ENCODE measurements at regions not wholly inside any gene's neighbourhood (a gene's known extent, or its start where the extent isn't known, plus 50 kb on each side); places are given as distances from the start of the nearest gene placed in this dataset.

DNA sequence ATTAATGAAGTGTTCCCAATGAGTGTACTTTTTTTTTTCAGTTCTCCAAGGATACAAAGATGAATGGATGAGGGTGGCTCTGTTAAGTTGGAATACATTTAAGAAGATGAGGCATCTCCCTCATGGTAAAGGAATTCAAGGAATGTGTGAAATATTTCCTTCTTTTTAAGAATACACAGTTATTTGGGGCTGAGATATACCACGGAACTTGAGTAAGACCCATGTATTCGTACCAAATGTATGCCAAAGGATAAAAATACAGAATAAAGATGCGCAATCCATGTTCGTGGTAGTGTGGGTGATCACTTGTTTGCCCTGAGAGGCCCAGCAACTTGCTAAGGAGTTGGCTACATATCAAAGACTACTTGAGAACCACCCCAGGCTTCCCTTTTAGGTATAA, 164.2 kb upstream of the TCF21 start (continued):
- TF ChIP-seq FOXP4 (CRISPR knock-in tag; IDR thresholded peaks at IDR 0.05) (no peak), ELF4 (CRISPR knock-in tag; IDR thresholded peaks at IDR 0.05; ENCODE audit: low read depth) (no peak), OVOL2 (CRISPR knock-in tag; IDR thresholded peaks at IDR 0.05; ENCODE audit: borderline replicate concordance) (no peak), NFYB (CRISPR knock-in tag; conservative IDR thresholded peaks at IDR 0.05; ENCODE audit: low read depth) (no peak), SP1 (CRISPR knock-in tag; conservative IDR thresholded peaks at IDR 0.05) (no peak), E2F4 (CRISPR knock-in tag; IDR thresholded peaks at IDR 0.05; ENCODE audit: borderline replicate concordance, low read depth) (no peak), IRF1 (CRISPR knock-in tag; IDR thresholded peaks at IDR 0.05) (no peak), PRRX2 (CRISPR knock-in tag; IDR thresholded peaks at IDR 0.05) (no peak), MYBL2 (CRISPR knock-in tag; IDR thresholded peaks at IDR 0.05) (no peak), CBFB (CRISPR knock-in tag; IDR thresholded peaks at IDR 0.05; ENCODE audit: low read depth) (no peak), CREM (CRISPR knock-in tag; IDR thresholded peaks at IDR 0.05) (no peak), JAZF1 (CRISPR knock-in tag; IDR thresholded peaks at IDR 0.05) (no peak)
- TF ChIP-seq, protein P1, sequence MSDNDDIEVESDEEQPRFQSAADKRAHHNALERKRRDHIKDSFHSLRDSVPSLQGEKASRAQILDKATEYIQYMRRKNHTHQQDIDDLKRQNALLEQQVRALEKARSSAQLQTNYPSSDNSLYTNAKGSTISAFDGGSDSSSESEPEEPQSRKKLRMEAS (CRISPR knock-in tag; IDR thresholded peaks at IDR 0.05), result no peak
- TF ChIP-seq, protein P2, sequence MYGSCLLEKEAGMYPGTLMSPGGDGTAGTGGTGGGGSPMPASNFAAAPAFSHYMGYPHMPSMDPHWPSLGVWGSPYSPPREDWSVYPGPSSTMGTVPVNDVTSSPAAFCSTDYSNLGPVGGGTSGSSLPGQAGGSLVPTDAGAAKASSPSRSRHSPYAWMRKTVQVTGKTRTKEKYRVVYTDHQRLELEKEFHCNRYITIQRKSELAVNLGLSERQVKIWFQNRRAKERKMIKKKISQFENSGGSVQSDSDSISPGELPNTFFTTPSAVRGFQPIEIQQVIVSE (CRISPR knock-in tag; IDR thresholded peaks at IDR 0.05; ENCODE audit: borderline replicate concordance), result no peak

GRCh38 chr6:133726188-133726587, 162.7 kb upstream of the TCF21 start:
- POLR2A ChIA-PET, result no interaction called here

GRCh38 chr6:133730881-133731280, 158.0 kb upstream of the TCF21 start:
- ChIA-PET POLR2A (no interaction called here), CTCF (no interaction called here)
- no peaks in the 10 kb centered on the region; the same call in 1 of the 2 replicates for H3K27me3 Mint-ChIP-seq (ENCODE audit: low read depth)
- peaks cover 32% of the 10 kb centered on the region for H3K9me3 Mint-ChIP-seq
- peaks cover 20% of the 10 kb centered on the region for H3K36me3 Mint-ChIP-seq
- no peak overlapping the region for H3K27ac Mint-ChIP-seq
- ATAC-seq, result no peak
- no peak for DNase-seq (ENCODE audit: low spot score)
- no peaks in the 10 kb centered on the region for H3K4me1 Mint-ChIP-seq
- H3K4me3 Mint-ChIP-seq, result no peak overlapping the region
- TF ChIP-seq PRRX2 (CRISPR knock-in tag; IDR thresholded peaks at IDR 0.05) (no peak), ZNF281 (CRISPR knock-in tag; IDR thresholded peaks at IDR 0.05) (no peak), ZNF263 (CRISPR knock-in tag; IDR thresholded peaks at IDR 0.05; ENCODE audit: low read depth) (no peak), ZNF416 (CRISPR knock-in tag; IDR thresholded peaks at IDR 0.05) (no peak)
- TF ChIP-seq, protein P3, sequence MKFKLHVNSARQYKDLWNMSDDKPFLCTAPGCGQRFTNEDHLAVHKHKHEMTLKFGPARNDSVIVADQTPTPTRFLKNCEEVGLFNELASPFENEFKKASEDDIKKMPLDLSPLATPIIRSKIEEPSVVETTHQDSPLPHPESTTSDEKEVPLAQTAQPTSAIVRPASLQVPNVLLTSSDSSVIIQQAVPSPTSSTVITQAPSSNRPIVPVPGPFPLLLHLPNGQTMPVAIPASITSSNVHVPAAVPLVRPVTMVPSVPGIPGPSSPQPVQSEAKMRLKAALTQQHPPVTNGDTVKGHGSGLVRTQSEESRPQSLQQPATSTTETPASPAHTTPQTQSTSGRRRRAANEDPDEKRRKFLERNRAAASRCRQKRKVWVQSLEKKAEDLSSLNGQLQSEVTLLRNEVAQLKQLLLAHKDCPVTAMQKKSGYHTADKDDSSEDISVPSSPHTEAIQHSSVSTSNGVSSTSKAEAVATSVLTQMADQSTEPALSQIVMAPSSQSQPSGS (CRISPR knock-in tag; IDR thresholded peaks at IDR 0.05; ENCODE audit: borderline replicate concordance, low read depth), result no peak
- TF ChIP-seq, protein P4, sequence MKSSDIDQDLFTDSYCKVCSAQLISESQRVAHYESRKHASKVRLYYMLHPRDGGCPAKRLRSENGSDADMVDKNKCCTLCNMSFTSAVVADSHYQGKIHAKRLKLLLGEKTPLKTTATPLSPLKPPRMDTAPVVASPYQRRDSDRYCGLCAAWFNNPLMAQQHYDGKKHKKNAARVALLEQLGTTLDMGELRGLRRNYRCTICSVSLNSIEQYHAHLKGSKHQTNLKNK (CRISPR knock-in tag; IDR thresholded peaks at IDR 0.05), result no peak

More at GRCh38 chr6:133726188-133726587, 162.7 kb upstream of the TCF21 start:
- TF ChIP-seq ZNF396 (CRISPR knock-in tag; IDR thresholded peaks at IDR 0.05; ENCODE audit: borderline replicate concordance), result no peak
- TF ChIP-seq, protein P5, sequence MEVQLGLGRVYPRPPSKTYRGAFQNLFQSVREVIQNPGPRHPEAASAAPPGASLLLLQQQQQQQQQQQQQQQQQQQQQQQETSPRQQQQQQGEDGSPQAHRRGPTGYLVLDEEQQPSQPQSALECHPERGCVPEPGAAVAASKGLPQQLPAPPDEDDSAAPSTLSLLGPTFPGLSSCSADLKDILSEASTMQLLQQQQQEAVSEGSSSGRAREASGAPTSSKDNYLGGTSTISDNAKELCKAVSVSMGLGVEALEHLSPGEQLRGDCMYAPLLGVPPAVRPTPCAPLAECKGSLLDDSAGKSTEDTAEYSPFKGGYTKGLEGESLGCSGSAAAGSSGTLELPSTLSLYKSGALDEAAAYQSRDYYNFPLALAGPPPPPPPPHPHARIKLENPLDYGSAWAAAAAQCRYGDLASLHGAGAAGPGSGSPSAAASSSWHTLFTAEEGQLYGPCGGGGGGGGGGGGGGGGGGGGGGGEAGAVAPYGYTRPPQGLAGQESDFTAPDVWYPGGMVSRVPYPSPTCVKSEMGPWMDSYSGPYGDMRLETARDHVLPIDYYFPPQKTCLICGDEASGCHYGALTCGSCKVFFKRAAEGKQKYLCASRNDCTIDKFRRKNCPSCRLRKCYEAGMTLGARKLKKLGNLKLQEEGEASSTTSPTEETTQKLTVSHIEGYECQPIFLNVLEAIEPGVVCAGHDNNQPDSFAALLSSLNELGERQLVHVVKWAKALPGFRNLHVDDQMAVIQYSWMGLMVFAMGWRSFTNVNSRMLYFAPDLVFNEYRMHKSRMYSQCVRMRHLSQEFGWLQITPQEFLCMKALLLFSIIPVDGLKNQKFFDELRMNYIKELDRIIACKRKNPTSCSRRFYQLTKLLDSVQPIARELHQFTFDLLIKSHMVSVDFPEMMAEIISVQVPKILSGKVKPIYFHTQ (CRISPR knock-in tag; IDR thresholded peaks at IDR 0.05), result no peak
- Mint-ChIP-seq H3K4me1 (peaks cover 4% of the 10 kb centered on the region), H3K27ac (no peak overlapping the region), H3K4me3 (no peak overlapping the region), H3K27me3 (ENCODE audit: low read depth) (no peaks in the 10 kb centered on the region; the same call in 1 of the 2 replicates), H3K9me3 (peaks cover 21% of the 10 kb centered on the region), H3K36me3 (peaks cover 15% of the 10 kb centered on the region)
- no peak for ATAC-seq
- CTCF ChIA-PET, result no interaction called here
- DNase-seq (ENCODE audit: low spot score), result no peak
